B cell (primary cell): ENCODE measurements at regions not wholly inside any gene's neighbourhood (a gene's known extent, or its start where the extent isn't known, plus 50 kb on each side); places are given as distances from the start of the nearest gene placed in this dataset.

Experiments used
- ATAC-seq: fragments of 200-7000 bp; cut with Tn5 transposase; one replicate; pipeline ENCODE4 v1.10.0; 2021; ENCODE audit warnings: low read depth, mild to moderate bottlenecking, moderate number of reproducible peaks, moderate library complexity
- CTCF ChIA-PET: fragments of 350-600 bp; sonication (Branson Sonifier 250); formaldehyde crosslinking; loops from one replicate; lab custom pipeline; 2021; ENCODE audit warnings: antibody characterized with exemption, inconsistent platforms; lab: Charles Lee
- POLR2A ChIA-PET: fragments of 350-600 bp; sonication (Branson Sonifier 250); formaldehyde crosslinking; loops from one replicate; lab custom pipeline; 2021; ENCODE audit warnings: antibody characterized with exemption; lab: Charles Lee
- DNase-seq: peaks from one replicate; pipeline ENCODE4 v3.0.0; 2013
- H2AFZ ChIP-seq: 2 replicates; pipeline ENCODE4 v1.6.1; 2012; ENCODE audit warnings: mild to moderate bottlenecking, low read depth, low read length; ENCODE audit not compliant: insufficient read depth, poor library complexity, severe bottlenecking
- H3K27ac ChIP-seq, 2 donors: 1 replicate in 1 of 2; 2 replicates in 1 of 2; pipeline ENCODE4 v1.5.1; 2012 to 2013; ENCODE audit warnings: low read length in 2 of 2, mild to moderate bottlenecking in 2 of 2, moderate library complexity in 1 of 2
- H3K27me3 ChIP-seq, 4 experiments: fragments of 200-600 bp in 1 of 4; sonication (generic) in 1 of 4; replicated peaks in 1 of 4; 1 replicate in 2 of 4; 2 replicates in 2 of 4; pipeline versions ENCODE4 v1.6.1 to v1.7.0; 2013 to 2016; ENCODE audit warnings: low read length in 3 of 4, mild to moderate bottlenecking in 2 of 4, mixed read lengths in 1 of 4, moderate library complexity in 1 of 4; ENCODE audit not compliant: insufficient read depth in 4 of 4, control insufficient read depth in 3 of 4; ENCODE audit errors: control extremely low read depth in 1 of 4
- H3K36me3 ChIP-seq, 2 experiments: replicated peaks in 1 of 2; 1 replicate in 1 of 2; 2 replicates in 1 of 2; pipeline versions ENCODE4 v1.6.1 to v1.7.1; 2013; ENCODE audit warnings: low read length in 1 of 2; ENCODE audit not compliant: insufficient read depth in 2 of 2, control insufficient read depth in 1 of 2; ENCODE audit errors: control extremely low read depth in 1 of 2, extremely low read depth in 1 of 2
- H3K4me1 ChIP-seq, 2 donors: fragments of 200-600 bp in 1 of 2; sonication (generic) in 1 of 2; 1 replicate in 1 of 2; 2 replicates in 1 of 2; pipeline versions ENCODE4 v1.5.1 to v1.6.1; 2013 to 2017; ENCODE audit warnings: low read length in 2 of 2; ENCODE audit not compliant: control insufficient read depth in 2 of 2, insufficient read depth in 2 of 2
- H3K4me2 ChIP-seq: replicated peaks from 2 replicates; pipeline ENCODE3; 2012; ENCODE audit warnings: mild to moderate bottlenecking, low read depth, low read length; ENCODE audit not compliant: poor library complexity, severe bottlenecking
- H3K4me3 ChIP-seq, 5 experiments: fragments of 200-600 bp in 1 of 5; sonication (generic) in 1 of 5; 1 replicate in 3 of 5; 2 replicates in 2 of 5; pipeline versions ENCODE4 v1.5.1 to v1.7.0; 2011 to 2016; ENCODE audit warnings: low read length in 4 of 5, mild to moderate bottlenecking in 4 of 5, low read depth in 2 of 5, control low read depth in 1 of 5, moderate library complexity in 1 of 5; ENCODE audit not compliant: insufficient read depth in 1 of 5; ENCODE audit errors: control extremely low read depth in 1 of 5, extremely low read depth in 1 of 5
- H3K79me2 ChIP-seq: fragments of 200-600 bp; sonication (generic); one replicate; pipeline ENCODE4 v1.6.0; 2016; ENCODE audit warnings: low read length; ENCODE audit not compliant: control insufficient read depth, insufficient read depth
- H3K9ac ChIP-seq: fragments of 200-600 bp; sonication (generic); 2 replicates; pipeline ENCODE4 v1.6.1; 2017; ENCODE audit warnings: mild to moderate bottlenecking, low read length, moderate library complexity
- H3K9me3 ChIP-seq, 3 donors: one replicate each; pipeline versions ENCODE4 v1.6.1 to v1.7.1; 2013; ENCODE audit warnings: low read length in 2 of 3; ENCODE audit not compliant: control insufficient read depth in 2 of 3, insufficient read depth in 1 of 3; ENCODE audit errors: control extremely low read depth in 1 of 3
- H4K20me1 ChIP-seq: 2 replicates; pipeline ENCODE4 v1.6.0; 2012; ENCODE audit warnings: mild to moderate bottlenecking, low read length; ENCODE audit not compliant: insufficient read depth, control insufficient read depth, poor library complexity, severe bottlenecking
- H3K27ac Mint-ChIP-seq: one replicate; pipeline ENCODE4 v1.8.0; 2021; ENCODE audit warnings: mixed read lengths
- H3K27me3 Mint-ChIP-seq: one replicate; pipeline ENCODE4 v1.8.0; 2021; ENCODE audit warnings: mixed read lengths
- H3K4me1 Mint-ChIP-seq: one replicate; pipeline ENCODE4 v1.8.0; 2021; ENCODE audit warnings: mixed read lengths
- H3K4me3 Mint-ChIP-seq: one replicate; pipeline ENCODE4 v1.8.0; 2021; ENCODE audit warnings: mixed read lengths
- H3K9me3 Mint-ChIP-seq: one replicate; pipeline ENCODE4 v1.8.0; 2022; ENCODE audit warnings: mixed read lengths; ENCODE audit not compliant: insufficient read depth
- EZH2 ChIP-seq: IDR thresholded peaks from 2 replicates; pipeline ENCODE4 v1.6.1; 2012; ENCODE audit warnings: borderline replicate concordance, low read depth, mild to moderate bottlenecking, moderate library complexity, low read length; ENCODE audit not compliant: insufficient read depth, poor library complexity, severe bottlenecking
- WGBS: methylation state at CpG from one replicate; pipeline ENCODE4 v1.1.5; 2013; ENCODE audit warnings: missing lambda C conversion rate; ENCODE audit not compliant: insufficient coverage; 5-methylcytosine and 5-hydroxymethylcytosine counted together
- intact Hi-C: fragments of 100-400 bp; cut with micrococcal nuclease; formaldehyde crosslinking; loops from one replicate; pipeline ENCODE4 v1.10.0; 2022
- TF ChIP-seq, protein P1 (sequence below): fragments of 200-600 bp; IDR thresholded peaks from one replicate; pipeline ENCODE4 v1.8.0; 2022; ENCODE audit warnings: antibody characterized with exemption, mild to moderate bottlenecking

DNA sequence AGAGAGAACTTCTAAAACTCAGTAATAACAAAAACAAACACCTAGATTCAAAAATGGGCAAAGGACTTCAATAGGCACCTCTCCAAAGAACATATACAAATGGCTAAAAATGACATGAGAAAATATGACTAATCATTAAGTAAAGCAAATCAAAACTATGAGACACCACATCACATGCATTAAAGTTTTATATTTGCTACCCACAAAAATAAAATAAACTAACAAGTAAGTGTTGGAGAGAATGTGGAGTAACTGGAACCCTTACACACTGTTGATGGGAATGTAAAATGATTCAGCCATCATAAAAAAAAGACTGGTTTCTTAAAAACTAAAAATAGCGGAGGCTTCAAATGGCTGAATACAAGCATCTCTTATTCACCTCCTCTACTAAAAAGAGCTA, 262.1 kb upstream of the PKN2 start:
- no peak for ATAC-seq
- Histone ChIP-seq H3K79me2 (no peaks in the 10 kb centered on the region), H2AFZ (no peak overlapping the region), H3K9me3 (peaks cover 2 to 25% (median 10%) of the 10 kb centered on the region in 3 donors), H3K9ac (no peak overlapping the region), H4K20me1 (no peaks in the 10 kb centered on the region), H3K4me3 (no peak overlapping the region), H3K27me3 (no peaks in the 10 kb centered on the region), H3K27ac (no peak overlapping the region), H3K4me1 (no peaks in the 10 kb centered on the region), H3K36me3 (no peaks in the 10 kb centered on the region), H3K4me2 (no peak overlapping the region)
- CTCF ChIA-PET: no interaction called here
- no peak overlapping the region for H3K27ac Mint-ChIP-seq
- TF ChIP-seq EZH2: no peak
- TF ChIP-seq, protein P1, sequence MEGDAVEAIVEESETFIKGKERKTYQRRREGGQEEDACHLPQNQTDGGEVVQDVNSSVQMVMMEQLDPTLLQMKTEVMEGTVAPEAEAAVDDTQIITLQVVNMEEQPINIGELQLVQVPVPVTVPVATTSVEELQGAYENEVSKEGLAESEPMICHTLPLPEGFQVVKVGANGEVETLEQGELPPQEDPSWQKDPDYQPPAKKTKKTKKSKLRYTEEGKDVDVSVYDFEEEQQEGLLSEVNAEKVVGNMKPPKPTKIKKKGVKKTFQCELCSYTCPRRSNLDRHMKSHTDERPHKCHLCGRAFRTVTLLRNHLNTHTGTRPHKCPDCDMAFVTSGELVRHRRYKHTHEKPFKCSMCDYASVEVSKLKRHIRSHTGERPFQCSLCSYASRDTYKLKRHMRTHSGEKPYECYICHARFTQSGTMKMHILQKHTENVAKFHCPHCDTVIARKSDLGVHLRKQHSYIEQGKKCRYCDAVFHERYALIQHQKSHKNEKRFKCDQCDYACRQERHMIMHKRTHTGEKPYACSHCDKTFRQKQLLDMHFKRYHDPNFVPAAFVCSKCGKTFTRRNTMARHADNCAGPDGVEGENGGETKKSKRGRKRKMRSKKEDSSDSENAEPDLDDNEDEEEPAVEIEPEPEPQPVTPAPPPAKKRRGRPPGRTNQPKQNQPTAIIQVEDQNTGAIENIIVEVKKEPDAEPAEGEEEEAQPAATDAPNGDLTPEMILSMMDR: no peak
- POLR2A ChIA-PET: no interaction called here
- intact Hi-C loops: no loop called here
- DNase-seq: no peak
- H3K9me3 Mint-ChIP-seq: peaks cover 16% of the 10 kb centered on the region
- no peaks in the 10 kb centered on the region for H3K27me3 Mint-ChIP-seq
- H3K4me3 Mint-ChIP-seq: no peak overlapping the region
- no CpG with 5 or more reads among the region's 1 CpG for WGBS
- H3K4me1 Mint-ChIP-seq: no peaks in the 10 kb centered on the region

- Histone ChIP-seq H4K20me1 (no peaks in the 10 kb centered on the region), H3K36me3 (no peaks in the 10 kb centered on the region), H3K4me1 (no peaks in the 10 kb centered on the region), H3K9me3 (peaks cover 0 to 8% (median 0%) of the 10 kb centered on the region in 3 donors), H3K9ac (no peak overlapping the region), H3K79me2 (no peaks in the 10 kb centered on the region), H2AFZ (no peak overlapping the region), H3K4me3 (no peak overlapping the region), H3K27me3 (no peaks in the 10 kb centered on the region), H3K27ac (no peak overlapping the region), H3K4me2 (no peak overlapping the region)
- H3K4me1 Mint-ChIP-seq: no peaks in the 10 kb centered on the region
- H3K4me3 Mint-ChIP-seq: no peak overlapping the region
- TF ChIP-seq, protein P1: no peak
- TF ChIP-seq EZH2: no peak
- peaks cover 16% of the 10 kb centered on the region for H3K9me3 Mint-ChIP-seq
- WGBS: no CpG with 5 or more reads among the region's 1 CpG
- ATAC-seq: no peak
- no peaks in the 10 kb centered on the region for H3K27me3 Mint-ChIP-seq
- DNase-seq: no peak
- CTCF ChIA-PET: no interaction called here
- POLR2A ChIA-PET: no interaction called here
- no peak overlapping the region for H3K27ac Mint-ChIP-seq
- intact Hi-C loops: no loop called here
Measured at GRCh38 chr1:88433556-88433955, 250.5 kb upstream of the PKN2 start.
